ENCODE measurements at regions not wholly inside any gene's neighbourhood (a gene's known extent, or its start where the extent isn't known, plus 50 kb on each side); places are given as distances from the start of the nearest gene placed in this dataset.
A peak's percentile ranks its signal among the peaks of the same experiment; 100 is the strongest.

GRCh38 chr6:34615574-34616226 lies 59.6 kb upstream of the SPDEF start:
- TF ChIP-seq FOS (IDR thresholded peaks at IDR 0.05; ENCODE audit: extremely low read depth, insufficient read length), result no peak
- no peak for TF ChIP-seq REST (IDR thresholded peaks at IDR 0.05; ENCODE audit: borderline replicate concordance)
- TF ChIP-seq REST (CRISPR knock-in tag; IDR thresholded peaks at IDR 0.05; ENCODE audit: low read depth), result no peak
- TF ChIP-seq BRCA1 (IDR thresholded peaks at IDR 0.05), result no peak
- no peak for TF ChIP-seq BRCA1 (CRISPR knock-in tag; IDR thresholded peaks at IDR 0.05)
- no peak for TF ChIP-seq ZKSCAN8 (CRISPR knock-in tag; IDR thresholded peaks at IDR 0.05)
- TF ChIP-seq, protein P1, sequence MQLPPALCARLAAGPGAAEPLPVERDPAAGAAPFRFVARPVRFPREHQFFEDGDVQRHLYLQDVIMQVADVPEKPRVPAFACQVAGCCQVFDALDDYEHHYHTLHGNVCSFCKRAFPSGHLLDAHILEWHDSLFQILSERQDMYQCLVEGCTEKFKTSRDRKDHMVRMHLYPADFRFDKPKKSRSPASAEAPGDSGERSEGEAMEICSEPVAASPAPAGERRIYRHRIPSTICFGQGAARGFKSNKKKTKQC (CRISPR knock-in tag; IDR thresholded peaks at IDR 0.05), result no peak
- peak; percentile 80 for TF ChIP-seq TAL1 (IDR thresholded peaks at IDR 0.05)
- TF ChIP-seq, protein P2, sequence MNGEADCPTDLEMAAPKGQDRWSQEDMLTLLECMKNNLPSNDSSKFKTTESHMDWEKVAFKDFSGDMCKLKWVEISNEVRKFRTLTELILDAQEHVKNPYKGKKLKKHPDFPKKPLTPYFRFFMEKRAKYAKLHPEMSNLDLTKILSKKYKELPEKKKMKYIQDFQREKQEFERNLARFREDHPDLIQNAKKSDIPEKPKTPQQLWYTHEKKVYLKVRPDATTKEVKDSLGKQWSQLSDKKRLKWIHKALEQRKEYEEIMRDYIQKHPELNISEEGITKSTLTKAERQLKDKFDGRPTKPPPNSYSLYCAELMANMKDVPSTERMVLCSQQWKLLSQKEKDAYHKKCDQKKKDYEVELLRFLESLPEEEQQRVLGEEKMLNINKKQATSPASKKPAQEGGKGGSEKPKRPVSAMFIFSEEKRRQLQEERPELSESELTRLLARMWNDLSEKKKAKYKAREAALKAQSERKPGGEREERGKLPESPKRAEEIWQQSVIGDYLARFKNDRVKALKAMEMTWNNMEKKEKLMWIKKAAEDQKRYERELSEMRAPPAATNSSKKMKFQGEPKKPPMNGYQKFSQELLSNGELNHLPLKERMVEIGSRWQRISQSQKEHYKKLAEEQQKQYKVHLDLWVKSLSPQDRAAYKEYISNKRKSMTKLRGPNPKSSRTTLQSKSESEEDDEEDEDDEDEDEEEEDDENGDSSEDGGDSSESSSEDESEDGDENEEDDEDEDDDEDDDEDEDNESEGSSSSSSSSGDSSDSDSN (IDR thresholded peaks at IDR 0.05; ENCODE audit: borderline replicate concordance in 1 of 2, low read depth in 2 of 2, low read length in 2 of 2), result peak in 1 of 2 experiments; percentile 60; a peak in 1 of 4 replicates
- TF ChIP-seq TEAD4 (IDR thresholded peaks at IDR 0.05; ENCODE audit: low read length), result peak; percentile 83
- TF ChIP-seq TEAD4 (CRISPR knock-in tag; IDR thresholded peaks at IDR 0.05; ENCODE audit: borderline replicate concordance), result no peak
- TF ChIP-seq ETV1 (tag; conservative IDR thresholded peaks at IDR 0.05; ENCODE audit: low read depth), result 0 out of 2 replicates have a peak, but pooled peaks have one; percentile 2
- no peak for TF ChIP-seq TCF7L2 (IDR thresholded peaks at IDR 0.05; ENCODE audit: low read depth, low read length)
- TF ChIP-seq ZBTB1 (CRISPR knock-in tag; IDR thresholded peaks at IDR 0.05; ENCODE audit: borderline replicate concordance, low read depth), result no peak
